Spleen (tissue), 11 donors: ENCODE measurements at regions not wholly inside any gene's neighbourhood (a gene's known extent, or its start where the extent isn't known, plus 50 kb on each side); places are given as distances from the start of the nearest gene placed in this dataset.

Source experiments
- DNase-seq: peaks from one replicate; pipeline ENCODE4 v3.0.0-alpha.2; 2020
- H3K27ac ChIP-seq, 8 donors: fragments of 200-600 bp; sonication (generic) in 7 of 8; 1 replicate in 4 of 8; 2 replicates in 4 of 8; pipeline versions ENCODE4 v1.5.0 to v1.8.0; 2016 to 2021; ENCODE audit warnings: inconsistent platforms in 4 of 8, mild to moderate bottlenecking in 4 of 8, moderate library complexity in 1 of 8
- H3K27me3 ChIP-seq, 7 donors: fragments of 200-600 bp; sonication (generic) in 6 of 7; replicated peaks in 1 of 7; 1 replicate in 4 of 7; 2 replicates in 3 of 7; pipeline versions ENCODE4 v1.5.0 to v1.8.0; 2016 to 2021; ENCODE audit warnings: inconsistent platforms in 3 of 7, mild to moderate bottlenecking in 1 of 7
- H3K36me3 ChIP-seq, 6 donors: fragments of 200-600 bp; sonication (generic) in 5 of 6; 1 replicate in 4 of 6; 2 replicates in 2 of 6; pipeline versions ENCODE4 v1.5.0 to v1.8.0; 2016 to 2021; ENCODE audit warnings: inconsistent platforms in 2 of 6
- H3K4me1 ChIP-seq, 6 donors: fragments of 200-600 bp; sonication (generic) in 5 of 6; 1 replicate in 3 of 6; 2 replicates in 3 of 6; pipeline versions ENCODE4 v1.5.0 to v1.8.0; 2016 to 2021; ENCODE audit warnings: inconsistent platforms in 3 of 6
- H3K4me3 ChIP-seq, 8 donors: fragments of 200-600 bp; sonication (generic) in 7 of 8; 1 replicate in 4 of 8; 2 replicates in 4 of 8; pipeline versions ENCODE4 v1.5.0 to v1.8.0; 2016 to 2021; ENCODE audit warnings: inconsistent platforms in 4 of 8, mild to moderate bottlenecking in 4 of 8, moderate library complexity in 2 of 8
- H3K9me3 ChIP-seq, 8 donors: fragments of 200-600 bp; sonication (generic) in 7 of 8; 1 replicate in 4 of 8; 2 replicates in 4 of 8; pipeline versions ENCODE4 v1.5.0 to v1.8.0; 2016 to 2021; ENCODE audit warnings: inconsistent platforms in 4 of 8
- POLR2A ChIP-seq, 3 donors: fragments of 450-650 bp; IDR thresholded peaks; one replicate each; pipeline ENCODE4 v1.5.1; 2017; ENCODE audit warnings: antibody characterized with exemption in 3 of 3, mild to moderate bottlenecking in 1 of 3
- POLR2AphosphoS5 ChIP-seq, 3 donors: sonication (generic); formaldehyde crosslinking; IDR thresholded peaks; one replicate each; pipeline ENCODE4 v1.5.1; 2017; ENCODE audit warnings: antibody characterized with exemption in 3 of 3
- WGBS, 5 donors: extraction: QIAGEN DNeasy Blood & Tissue Kit in 3 of 5; methylation state at CpG; one replicate each; pipeline versions ENCODE4 v1.1.5 to v1.1.7; 2013 to 2018; 5-methylcytosine and 5-hydroxymethylcytosine counted together
- intact Hi-C: fragments of 100-400 bp; cut with DNase I; formaldehyde crosslinking; loops from one replicate; pipeline ENCODE4 v1.15.0; 2023; ENCODE audit warnings: low total_unique reads
- TF ChIP-seq, protein P1 (sequence below), 11 experiments: fragments of 200-600 bp in 7 of 11; fragments of 450-650 bp in 4 of 11; sonication (generic) in 4 of 11; IDR thresholded peaks in 8 of 11; conservative IDR thresholded peaks in 3 of 11; 1 replicate in 7 of 11; 2 replicates in 4 of 11; pipeline versions ENCODE4 v1.4.0 to v1.8.0; 2016 to 2021; ENCODE audit warnings: antibody characterized with exemption in 11 of 11, inconsistent platforms in 4 of 11, mild to moderate bottlenecking in 1 of 11
- donor health status: healthy with polysubstance abuse.
- donor health status: DM: no; HTN: no; CAD: no; lungs with moderate emphysema.
- donor health status: DM: no; HTN: no; CAD: no.
- donor health status: Bipolar disorder and iron deficiency.
- donor health status: healthy.
- donor health status: DM: no; HTN: no; CAD: no.
- donor health status: DM: yes; HTN: yes; CAD: no.

DNA sequence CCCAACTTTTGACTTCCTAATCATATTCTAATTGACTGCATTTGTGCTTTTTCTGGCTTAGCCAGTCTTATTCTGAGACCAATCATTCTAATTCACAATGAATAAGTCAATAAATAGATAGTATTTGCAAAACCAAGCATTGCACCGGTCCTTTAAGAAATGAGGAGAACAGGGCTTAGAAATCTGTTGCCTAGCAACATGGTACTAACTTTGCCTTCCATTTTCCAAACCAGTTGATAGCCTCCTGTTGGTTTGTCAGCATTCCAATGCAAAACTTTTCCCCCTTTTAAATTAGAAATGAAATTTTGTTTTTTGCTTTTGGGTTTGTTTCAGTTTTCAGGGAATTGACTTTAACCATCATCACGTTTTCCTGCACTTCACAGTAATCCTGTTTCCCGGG, 603.5 kb upstream of the NRP1 start:
- TF ChIP-seq POLR2AphosphoS5 (IDR thresholded peaks at IDR 0.05) = no peak
- intact Hi-C loops = no loop called here
- H3K27me3 ChIP-seq = no peaks in the 10 kb centered on the region
- no peaks in the 10 kb centered on the region for H3K9me3 ChIP-seq
- H3K27ac ChIP-seq = no peak overlapping the region
- H3K4me1 ChIP-seq = no peaks in the 10 kb centered on the region
- H3K4me3 ChIP-seq = no peak overlapping the region
- WGBS, 5 donors = 80 to 91% (median 86%) methylated on average over 3 of the region's 3 CpGs
- H3K36me3 ChIP-seq = no peaks in the 10 kb centered on the region
- DNase-seq = no peak

DNA sequence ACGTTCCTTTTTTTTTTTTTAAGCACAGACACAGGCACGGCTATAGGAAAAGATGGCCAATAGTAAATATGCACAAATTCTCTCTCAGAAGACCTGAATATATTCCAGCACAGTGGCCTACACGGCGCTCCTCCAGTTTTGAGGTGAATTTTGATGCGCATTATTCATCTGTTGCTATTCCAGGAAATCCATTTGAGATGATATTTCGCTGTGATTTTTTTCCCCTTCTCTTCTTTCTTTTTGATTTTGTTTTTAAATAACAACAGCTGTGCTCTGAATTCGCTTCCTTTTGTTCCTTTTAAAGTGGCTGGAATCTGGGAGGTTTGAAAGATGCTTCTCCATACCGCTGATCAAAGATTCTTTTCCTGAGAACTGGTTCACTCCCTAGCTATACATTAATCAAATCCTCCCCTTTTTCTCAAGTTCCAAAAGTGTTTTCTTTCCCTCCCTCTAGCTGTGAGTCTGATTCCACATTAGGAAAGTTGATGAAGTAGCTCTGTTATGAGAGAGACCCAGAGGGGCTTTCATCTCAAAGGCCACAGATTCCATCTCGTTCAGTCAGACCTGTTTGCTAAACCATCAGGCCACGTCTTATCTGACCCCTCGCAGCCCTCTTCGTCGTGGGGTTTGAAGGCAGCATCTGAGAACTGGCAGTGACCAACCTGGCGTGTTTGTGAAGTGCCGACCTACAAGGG, 602.7 kb upstream of the NRP1 start:
- no peaks in the 10 kb centered on the region for H3K27me3 ChIP-seq
- intact Hi-C loops = no loop called here
- DNase-seq = no peak
- H3K4me1 ChIP-seq = no peaks in the 10 kb centered on the region
- 71 to 80% (median 73%) methylated on average over 15 of the region's 15 CpGs for WGBS, 5 donors
- no peak overlapping the region for H3K4me3 ChIP-seq
- H3K9me3 ChIP-seq = no peaks in the 10 kb centered on the region
- TF ChIP-seq, protein P1, sequence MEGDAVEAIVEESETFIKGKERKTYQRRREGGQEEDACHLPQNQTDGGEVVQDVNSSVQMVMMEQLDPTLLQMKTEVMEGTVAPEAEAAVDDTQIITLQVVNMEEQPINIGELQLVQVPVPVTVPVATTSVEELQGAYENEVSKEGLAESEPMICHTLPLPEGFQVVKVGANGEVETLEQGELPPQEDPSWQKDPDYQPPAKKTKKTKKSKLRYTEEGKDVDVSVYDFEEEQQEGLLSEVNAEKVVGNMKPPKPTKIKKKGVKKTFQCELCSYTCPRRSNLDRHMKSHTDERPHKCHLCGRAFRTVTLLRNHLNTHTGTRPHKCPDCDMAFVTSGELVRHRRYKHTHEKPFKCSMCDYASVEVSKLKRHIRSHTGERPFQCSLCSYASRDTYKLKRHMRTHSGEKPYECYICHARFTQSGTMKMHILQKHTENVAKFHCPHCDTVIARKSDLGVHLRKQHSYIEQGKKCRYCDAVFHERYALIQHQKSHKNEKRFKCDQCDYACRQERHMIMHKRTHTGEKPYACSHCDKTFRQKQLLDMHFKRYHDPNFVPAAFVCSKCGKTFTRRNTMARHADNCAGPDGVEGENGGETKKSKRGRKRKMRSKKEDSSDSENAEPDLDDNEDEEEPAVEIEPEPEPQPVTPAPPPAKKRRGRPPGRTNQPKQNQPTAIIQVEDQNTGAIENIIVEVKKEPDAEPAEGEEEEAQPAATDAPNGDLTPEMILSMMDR (IDR thresholded peaks at IDR 0.05 in 8 of 11, conservative IDR thresholded peaks at IDR 0.05 in 3 of 11) = no peak
- TF ChIP-seq POLR2A (IDR thresholded peaks at IDR 0.05) = no peak
- TF ChIP-seq POLR2AphosphoS5 (IDR thresholded peaks at IDR 0.05) = no peak
- no peaks in the 10 kb centered on the region for H3K36me3 ChIP-seq
- H3K27ac ChIP-seq = no peak overlapping the region

DNA sequence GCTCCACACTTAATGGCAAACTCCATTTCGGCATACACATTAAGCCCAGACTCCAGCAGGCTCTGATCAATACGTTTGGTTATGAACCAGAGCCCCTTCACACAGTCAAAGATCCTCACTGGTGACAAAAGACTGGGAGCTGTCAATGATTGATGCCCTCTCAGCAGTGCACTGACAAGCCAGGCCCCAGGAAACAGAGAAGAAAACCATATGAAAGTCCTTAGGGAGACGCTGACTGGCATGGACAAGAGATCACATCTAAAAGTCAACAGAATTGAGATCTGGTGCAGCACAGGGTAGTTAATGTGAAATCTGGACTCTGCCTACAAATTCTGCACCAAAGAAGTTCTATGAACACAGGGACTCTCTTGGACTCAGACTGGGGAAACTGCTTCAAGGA, 600.9 kb upstream of the NRP1 start:
- H3K27ac ChIP-seq = no peak overlapping the region
- WGBS, 5 donors = 73 to 85% (median 84%) methylated on average over 3 of the region's 3 CpGs
- H3K9me3 ChIP-seq = no peaks in the 10 kb centered on the region
- no peak for TF ChIP-seq POLR2A (IDR thresholded peaks at IDR 0.05)
- no peak for TF ChIP-seq POLR2AphosphoS5 (IDR thresholded peaks at IDR 0.05)
- intact Hi-C loops = no loop called here
- no peaks in the 10 kb centered on the region for H3K36me3 ChIP-seq
- H3K27me3 ChIP-seq = no peaks in the 10 kb centered on the region
- no peak overlapping the region for H3K4me3 ChIP-seq
- no peak for DNase-seq
- H3K4me1 ChIP-seq = no peaks in the 10 kb centered on the region

DNA sequence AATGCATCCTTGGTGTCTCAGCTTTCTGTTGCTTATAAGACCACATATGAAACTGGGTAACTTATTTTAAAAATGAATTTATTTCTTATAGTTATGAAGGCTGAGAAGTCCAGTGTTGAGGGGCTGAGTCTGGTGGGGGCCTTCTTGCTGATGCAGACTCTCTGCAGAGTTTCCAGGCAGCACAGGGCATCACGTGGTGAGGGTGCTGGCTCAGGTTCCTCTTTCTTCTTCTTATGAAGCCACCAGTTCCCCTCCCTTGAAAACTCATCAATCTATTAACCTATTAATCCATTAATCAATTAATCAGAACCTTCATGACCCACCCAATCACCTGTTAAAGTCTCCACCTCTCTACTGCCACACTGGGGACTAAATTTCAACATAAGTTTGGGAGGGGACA, 595.6 kb upstream of the NRP1 start:
- Histone ChIP-seq H3K9me3 (no peaks in the 10 kb centered on the region), H3K4me3 (no peak overlapping the region), H3K27me3 (no peaks in the 10 kb centered on the region), H3K36me3 (no peaks in the 10 kb centered on the region), H3K27ac (no peak overlapping the region), H3K4me1 (no peaks in the 10 kb centered on the region)
- no peak for TF ChIP-seq POLR2A (IDR thresholded peaks at IDR 0.05)
- no peak for TF ChIP-seq POLR2AphosphoS5 (IDR thresholded peaks at IDR 0.05)
- TF ChIP-seq, protein P1 (IDR thresholded peaks at IDR 0.05 in 8 of 11, conservative IDR thresholded peaks at IDR 0.05 in 3 of 11) = no peak
- WGBS, 5 donors = 22 to 47% (median 31%) methylated on average over 1 of the region's 1 CpG
- DNase-seq = no peak
- intact Hi-C loops = no loop called here

DNA sequence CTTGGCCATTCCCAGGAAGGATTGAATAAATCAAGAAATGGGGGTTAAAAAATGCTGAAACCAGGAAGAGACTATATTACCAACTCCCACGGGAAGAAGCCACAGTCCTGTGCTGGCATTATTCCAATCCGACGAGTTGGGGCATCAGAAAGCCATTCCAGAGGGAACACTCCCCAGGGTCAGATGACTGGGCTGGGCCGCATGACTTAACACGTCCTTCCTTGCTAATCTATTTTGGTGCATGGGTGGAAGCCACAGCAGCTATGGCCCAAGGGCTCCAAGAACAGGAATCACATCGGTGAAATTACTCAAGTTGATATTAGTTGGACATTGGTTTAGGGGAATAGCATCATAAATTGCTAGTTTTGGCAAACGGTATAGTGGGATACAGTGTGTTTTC, 592.9 kb upstream of the NRP1 start:
- H3K9me3 ChIP-seq = peaks cover 0 to 11% (median 7%) of the 10 kb centered on the region in 8 donors
- DNase-seq = no peak
- intact Hi-C loops = no loop called here
- TF ChIP-seq POLR2AphosphoS5 (IDR thresholded peaks at IDR 0.05) (no peak), POLR2A (IDR thresholded peaks at IDR 0.05) (no peak)
- TF ChIP-seq, protein P1 (IDR thresholded peaks at IDR 0.05 in 8 of 11, conservative IDR thresholded peaks at IDR 0.05 in 3 of 11) = no peak
- H3K4me1 ChIP-seq = no peaks in the 10 kb centered on the region
- no peaks in the 10 kb centered on the region for H3K27me3 ChIP-seq
- 77 to 86% (median 85%) methylated on average over 7 of the region's 7 CpGs for WGBS, 5 donors
- no peak overlapping the region for H3K27ac ChIP-seq
- H3K4me3 ChIP-seq = no peak overlapping the region
- H3K36me3 ChIP-seq = no peaks in the 10 kb centered on the region
